ENCODE measurements at regions not wholly inside any gene's neighbourhood (a gene's known extent, or its start where the extent isn't known, plus 50 kb on each side); places are given as distances from the start of the nearest gene placed in this dataset.

DNA sequence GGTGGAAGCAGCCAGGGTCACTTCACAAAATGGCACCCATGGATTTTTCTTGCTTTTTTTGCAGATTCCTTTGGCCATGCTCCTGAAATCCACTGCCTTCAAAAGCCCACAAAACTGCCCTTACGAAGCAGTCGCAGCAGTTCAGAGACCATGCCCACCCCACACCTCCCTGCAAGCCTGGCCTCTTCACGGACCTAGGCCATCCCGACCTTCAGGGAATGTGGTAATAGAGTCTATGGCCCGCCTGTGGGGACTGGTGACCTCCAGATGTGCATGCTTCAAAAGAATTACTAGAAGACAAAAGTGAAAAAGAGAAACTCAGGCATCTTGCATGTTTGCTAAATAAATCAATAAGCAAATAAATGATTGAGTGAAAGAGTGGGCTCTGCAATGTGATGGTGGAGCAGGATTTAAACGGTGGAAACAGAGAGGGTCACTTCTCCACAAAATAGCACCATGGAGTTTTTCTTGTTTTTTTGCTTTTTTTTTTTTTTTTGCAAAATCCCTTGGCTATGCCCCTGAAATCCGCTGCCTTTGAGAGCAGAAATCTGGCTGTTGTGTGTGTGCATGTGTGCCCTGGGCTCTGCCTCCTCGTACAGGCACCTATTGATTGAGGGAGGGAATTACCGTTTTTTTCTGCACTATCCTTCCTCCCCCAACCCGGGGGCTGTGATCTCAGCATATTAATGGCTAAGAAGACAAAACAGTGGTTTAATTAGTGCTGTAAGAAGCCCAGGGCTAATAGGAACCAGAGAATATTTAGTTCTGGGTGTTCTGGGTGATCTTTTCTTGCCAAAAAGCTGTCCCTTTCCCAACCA is 107.4 kb downstream of the PXDC1 start:
- TF ChIP-seq POLR2AphosphoS5 (IDR thresholded peaks at IDR 0.05; ENCODE audit: borderline replicate concordance, low read depth, low read length) (no peak), EZH2 (IDR thresholded peaks at IDR 0.05) (no peak), FOXP2 (optimal IDR thresholded peaks at IDR 0.05; ENCODE audit: control extremely low read depth, extremely low read length, insufficient read depth) (no peak)
